ENCODE measurements at regions not wholly inside any gene's neighbourhood (a gene's known extent, or its start where the extent isn't known, plus 50 kb on each side); places are given as distances from the start of the nearest gene placed in this dataset.

GRCh38 chr5:91884036-91884435 is 500.9 kb upstream of the ARRDC3 start:
- ATAC-seq (no peak), DNase-seq (no peak)
- intact Hi-C loops (cut with micrococcal nuclease): no loop called here

GRCh38 chr5:91875196-91875779 is 492.2 kb upstream of the ARRDC3 start:
- DNase-seq (no peak), ATAC-seq (no peak)
- intact Hi-C loops (cut with micrococcal nuclease): no loop called here

- DNase-seq: no peak
- intact Hi-C loops (cut with micrococcal nuclease): no loop called here
- no peak for ATAC-seq
Observed at GRCh38 chr5:91867799-91868198, 484.7 kb upstream of the ARRDC3 start.

- DNase-seq: no peak
- intact Hi-C loops (cut with micrococcal nuclease): no loop called here
- no peak for ATAC-seq
Observed at GRCh38 chr5:91865915-91866314, 482.8 kb upstream of the ARRDC3 start.

- intact Hi-C loops (cut with micrococcal nuclease): no loop called here
- no peak for ATAC-seq
- DNase-seq: no peak
Observed at GRCh38 chr5:91864962-91865361, 481.8 kb upstream of the ARRDC3 start.

GRCh38 chr5:91851670-91852069 is 468.6 kb upstream of the ARRDC3 start:
- DNase-seq: no peak
- intact Hi-C loops (cut with micrococcal nuclease): no loop called here
- no peak for ATAC-seq

GRCh38 chr5:91850031-91850430 is 466.9 kb upstream of the ARRDC3 start:
- intact Hi-C loops (cut with micrococcal nuclease): no loop called here
- DNase-seq: no peak
- ATAC-seq: no peak

GRCh38 chr5:91849069-91849468 is 466.0 kb upstream of the ARRDC3 start:
- DNase-seq (no peak), ATAC-seq (no peak)
- intact Hi-C loops (cut with micrococcal nuclease): no loop called here

GRCh38 chr5:91848453-91848852 is 465.3 kb upstream of the ARRDC3 start:
- DNase-seq (no peak), ATAC-seq (no peak)
- intact Hi-C loops (cut with micrococcal nuclease): no loop called here

- ATAC-seq (no peak), DNase-seq (no peak)
- intact Hi-C loops (cut with micrococcal nuclease): no loop called here
Observed at GRCh38 chr5:91841423-91841822, 458.3 kb upstream of the ARRDC3 start.

- intact Hi-C loops (cut with micrococcal nuclease): no loop called here
- no peak for DNase-seq
- no peak for ATAC-seq
Observed at GRCh38 chr5:91840412-91840811, 457.3 kb upstream of the ARRDC3 start.

- intact Hi-C loops (cut with micrococcal nuclease): no loop called here
- ATAC-seq (no peak), DNase-seq (no peak)
Observed at GRCh38 chr5:91839721-91840120, 456.6 kb upstream of the ARRDC3 start.

GRCh38 chr5:91839233-91839632 is 456.1 kb upstream of the ARRDC3 start:
- DNase-seq (no peak), ATAC-seq (no peak)
- intact Hi-C loops (cut with micrococcal nuclease): no loop called here

GRCh38 chr5:91830361-91830953 is 447.3 kb upstream of the ARRDC3 start:
- intact Hi-C loops (cut with micrococcal nuclease): no loop called here
- DNase-seq (no peak), ATAC-seq (no peak)

- ATAC-seq (no peak), DNase-seq (no peak)
- intact Hi-C loops (cut with micrococcal nuclease): no loop called here
Observed at GRCh38 chr5:91825618-91826017, 442.5 kb upstream of the ARRDC3 start.

- intact Hi-C loops (cut with micrococcal nuclease): no loop called here
- DNase-seq: no peak
Observed at GRCh38 chr5:91824406-91824805, 441.3 kb upstream of the ARRDC3 start.

GRCh38 chr5:91820874-91821273 is 437.8 kb upstream of the ARRDC3 start:
- intact Hi-C loops (cut with micrococcal nuclease): no loop called here
- DNase-seq (no peak), ATAC-seq (no peak)

More at GRCh38 chr5:91824406-91824805, 441.3 kb upstream of the ARRDC3 start:
- ATAC-seq: no peak

- ATAC-seq (no peak), DNase-seq (no peak)
- intact Hi-C loops (cut with micrococcal nuclease): no loop called here
Observed at GRCh38 chr5:91816681-91817080, 433.6 kb upstream of the ARRDC3 start.

GRCh38 chr5:91797576-91797975 is 414.5 kb upstream of the ARRDC3 start:
- intact Hi-C loops (cut with micrococcal nuclease): no loop called here
- DNase-seq (no peak), ATAC-seq (no peak)

- intact Hi-C loops (cut with micrococcal nuclease): no loop called here
- ATAC-seq: no peak
- DNase-seq: no peak
Observed at GRCh38 chr5:91794856-91795548, 411.9 kb upstream of the ARRDC3 start.

- DNase-seq (no peak), ATAC-seq (no peak)
- intact Hi-C loops (cut with micrococcal nuclease): no loop called here
Observed at GRCh38 chr5:91794455-91794854, 411.3 kb upstream of the ARRDC3 start.

Measured in left ventricle myocardium superior (tissue), 1 donor.